HEK293 (cell line): ENCODE measurements at regions not wholly inside any gene's neighbourhood (a gene's known extent, or its start where the extent isn't known, plus 50 kb on each side); places are given as distances from the start of the nearest gene placed in this dataset.

Experiments used
- CTCF ChIA-PET: fragments of 350-600 bp; formaldehyde crosslinking; extraction: SDS; loops from one replicate; lab custom pipeline; 2021; ENCODE audit warnings: antibody characterized with exemption; lab: Yijun Ruan, JAX
- POLR2A ChIA-PET: fragments of 300-600 bp; formaldehyde crosslinking; extraction: SDS; loops from one replicate; lab custom pipeline; 2020; ENCODE audit warnings: antibody characterized with exemption, inconsistent platforms; lab: Yijun Ruan, JAX
- H3K27ac ChIP-seq: fragments of 200-500 bp; sonication (Bioruptor generic); 2 replicates; pipeline ENCODE4 v1.5.1; 2014; ENCODE audit warnings: low read depth, low read length, control low read depth, inconsistent platforms; ENCODE audit errors: extremely low read depth
- H3K36me3 ChIP-seq, 2 experiments: fragments of 200-500 bp in 1 of 2; sonication (Bioruptor generic) in 1 of 2; 1 replicate in 1 of 2; 2 replicates in 1 of 2; pipeline ENCODE4 v1.5.1; 2014 to 2017; ENCODE audit warnings: inconsistent platforms in 2 of 2, low read length in 2 of 2; ENCODE audit not compliant: control insufficient read depth in 2 of 2, insufficient read depth in 1 of 2
- H3K4me1 ChIP-seq: fragments of 200-500 bp; sonication (Bioruptor generic); 2 replicates; pipeline ENCODE4 v1.5.1; 2014; ENCODE audit warnings: mild to moderate bottlenecking, low read length, inconsistent platforms; ENCODE audit not compliant: control insufficient read depth, insufficient read depth
- H3K4me3 ChIP-seq: 2 replicates; pipeline ENCODE4 v1.5.1; 2011; ENCODE audit warnings: low read depth, mild to moderate bottlenecking, control low read depth, low read length, moderate library complexity
- H3K9me3 ChIP-seq: fragments of 200-500 bp; sonication (Bioruptor generic); 2 replicates; pipeline ENCODE4 v1.5.1; 2014; ENCODE audit warnings: low read depth, low read length, inconsistent platforms; ENCODE audit not compliant: control insufficient read depth, insufficient read depth
- CTCF ChIP-seq: fragments of 450-650 bp; formaldehyde crosslinking; IDR thresholded peaks from 2 replicates; pipeline ENCODE4 v1.5.1; 2016; ENCODE audit warnings: missing biosample characterization, missing genetic modification characterization
- GLI2 ChIP-seq: fragments of 450-650 bp; formaldehyde crosslinking; IDR thresholded peaks from 2 replicates; pipeline ENCODE4; 2017; ENCODE audit warnings: missing biosample characterization, missing genetic modification characterization, low read depth, borderline replicate concordance
- GLI4 ChIP-seq: fragments of 450-650 bp; formaldehyde crosslinking; IDR thresholded peaks from 2 replicates; pipeline ENCODE4 v1.5.1; 2016; ENCODE audit warnings: missing biosample characterization, missing genetic modification characterization
- PRDM10 ChIP-seq: fragments of 450-650 bp; formaldehyde crosslinking; IDR thresholded peaks from 2 replicates; pipeline ENCODE4 v1.5.1; 2016; ENCODE audit warnings: missing biosample characterization, missing genetic modification characterization
- RBAK ChIP-seq: fragments of 450-650 bp; formaldehyde crosslinking; IDR thresholded peaks from 2 replicates; pipeline ENCODE4 v1.5.1; 2016; ENCODE audit warnings: missing biosample characterization, missing genetic modification characterization
- ZBTB1 ChIP-seq: fragments of 450-650 bp; formaldehyde crosslinking; IDR thresholded peaks from 2 replicates; pipeline ENCODE4 v1.5.1; 2016; ENCODE audit warnings: missing biosample characterization, missing genetic modification characterization
- ZBTB8A ChIP-seq: fragments of 450-650 bp; formaldehyde crosslinking; IDR thresholded peaks from 2 replicates; pipeline ENCODE4 v1.5.1; 2016; ENCODE audit warnings: missing biosample characterization, missing genetic modification characterization
- ZNF157 ChIP-seq: fragments of 450-650 bp; formaldehyde crosslinking; IDR thresholded peaks from 2 replicates; pipeline ENCODE4 v1.5.1; 2016; ENCODE audit warnings: missing biosample characterization, missing genetic modification characterization
- ZNF174 ChIP-seq: fragments of 450-650 bp; formaldehyde crosslinking; IDR thresholded peaks from 2 replicates; pipeline ENCODE4 v1.5.0; 2017; ENCODE audit warnings: missing biosample characterization, mild to moderate bottlenecking, missing genetic modification characterization
- ZNF19 ChIP-seq: fragments of 450-650 bp; formaldehyde crosslinking; IDR thresholded peaks from 2 replicates; pipeline ENCODE4; 2016; ENCODE audit warnings: missing biosample characterization, missing genetic modification characterization, low read depth
- ZNF221 ChIP-seq: fragments of 450-650 bp; formaldehyde crosslinking; IDR thresholded peaks from 2 replicates; pipeline ENCODE4 v1.5.1; 2017; ENCODE audit warnings: missing biosample characterization, missing genetic modification characterization, borderline replicate concordance
- ZNF274 ChIP-seq, 2 experiments: fragments of 200-500 bp in 1 of 2; fragments of 450-650 bp in 1 of 2; sonication (Bioruptor generic) in 1 of 2; formaldehyde crosslinking in 1 of 2; IDR thresholded peaks; 2 replicates each; pipeline versions ENCODE4 v1.5.1 to v1.6.1; 2014 to 2016; ENCODE audit warnings: borderline replicate concordance in 1 of 2, inconsistent platforms in 1 of 2, low read length in 1 of 2, missing biosample characterization in 1 of 2, missing genetic modification characterization in 1 of 2
- ZNF335 ChIP-seq: fragments of 450-650 bp; formaldehyde crosslinking; conservative IDR thresholded peaks from 2 replicates; pipeline ENCODE4 v1.5.1; 2016; ENCODE audit warnings: missing biosample characterization, missing genetic modification characterization
- ZNF354C ChIP-seq: fragments of 450-650 bp; formaldehyde crosslinking; IDR thresholded peaks from 2 replicates; pipeline ENCODE4 v1.5.1; 2016; ENCODE audit warnings: missing biosample characterization, missing genetic modification characterization, low read depth, borderline replicate concordance
- ZNF629 ChIP-seq: fragments of 450-650 bp; formaldehyde crosslinking; IDR thresholded peaks from 2 replicates; pipeline ENCODE4 v1.5.1; 2017; ENCODE audit warnings: missing biosample characterization, missing genetic modification characterization
- ZNF658 ChIP-seq: fragments of 450-650 bp; formaldehyde crosslinking; IDR thresholded peaks from 2 replicates; pipeline ENCODE4; 2016; ENCODE audit warnings: missing biosample characterization, missing genetic modification characterization
- ZSCAN5A ChIP-seq: fragments of 450-650 bp; formaldehyde crosslinking; IDR thresholded peaks from 2 replicates; pipeline ENCODE4 v1.5.1; 2016; ENCODE audit warnings: missing biosample characterization, missing genetic modification characterization
- ZXDB ChIP-seq: fragments of 450-650 bp; formaldehyde crosslinking; IDR thresholded peaks from 2 replicates; pipeline ENCODE4 v1.5.1; 2016; ENCODE audit warnings: missing biosample characterization, missing genetic modification characterization
- TF ChIP-seq, protein P1 (sequence below): fragments of 450-650 bp; formaldehyde crosslinking; IDR thresholded peaks from 2 replicates; pipeline ENCODE4 v1.5.1; 2017; ENCODE audit warnings: missing biosample characterization, missing genetic modification characterization

- H3K27ac ChIP-seq: no peak overlapping the region
- ChIA-PET CTCF (no interaction called here), POLR2A (no interaction called here)
- no peaks in the 10 kb centered on the region for H3K36me3 ChIP-seq
- no peak for TF ChIP-seq ZNF221
- TF ChIP-seq ZBTB1 (tag by site-specific recombination): no peak
- TF ChIP-seq PRDM10 (tag by site-specific recombination): no peak
- TF ChIP-seq ZNF157 (tag by site-specific recombination): no peak
- no peak for TF ChIP-seq RBAK (tag by site-specific recombination)
- TF ChIP-seq ZNF274 (IDR thresholded peaks at IDR 0.05; ENCODE audit: low read length): no peak
- no peak for TF ChIP-seq ZNF274 (tag by site-specific recombination; IDR thresholded peaks at IDR 0.05; ENCODE audit: borderline replicate concordance)
- no peak for TF ChIP-seq ZNF354C (tag by site-specific recombination)
- TF ChIP-seq, protein P1, sequence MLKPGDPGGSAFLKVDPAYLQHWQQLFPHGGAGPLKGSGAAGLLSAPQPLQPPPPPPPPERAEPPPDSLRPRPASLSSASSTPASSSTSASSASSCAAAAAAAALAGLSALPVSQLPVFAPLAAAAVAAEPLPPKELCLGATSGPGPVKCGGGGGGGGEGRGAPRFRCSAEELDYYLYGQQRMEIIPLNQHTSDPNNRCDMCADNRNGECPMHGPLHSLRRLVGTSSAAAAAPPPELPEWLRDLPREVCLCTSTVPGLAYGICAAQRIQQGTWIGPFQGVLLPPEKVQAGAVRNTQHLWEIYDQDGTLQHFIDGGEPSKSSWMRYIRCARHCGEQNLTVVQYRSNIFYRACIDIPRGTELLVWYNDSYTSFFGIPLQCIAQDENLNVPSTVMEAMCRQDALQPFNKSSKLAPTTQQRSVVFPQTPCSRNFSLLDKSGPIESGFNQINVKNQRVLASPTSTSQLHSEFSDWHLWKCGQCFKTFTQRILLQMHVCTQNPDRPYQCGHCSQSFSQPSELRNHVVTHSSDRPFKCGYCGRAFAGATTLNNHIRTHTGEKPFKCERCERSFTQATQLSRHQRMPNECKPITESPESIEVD (tag by site-specific recombination): no peak
- no peak for TF ChIP-seq ZNF174
- no peak for TF ChIP-seq ZNF629 (tag by site-specific recombination)
- TF ChIP-seq GLI2 (tag by site-specific recombination): no peak
- TF ChIP-seq GLI4: no peak
- TF ChIP-seq ZXDB (tag by site-specific recombination): no peak
- no peak for TF ChIP-seq CTCF (tag by site-specific recombination)
- no peak for TF ChIP-seq ZNF335 (tag by site-specific recombination)
- no peak for TF ChIP-seq ZBTB8A (tag by site-specific recombination)
- no peak for TF ChIP-seq ZNF19 (tag by site-specific recombination)
- TF ChIP-seq ZSCAN5A (tag by site-specific recombination): no peak
- TF ChIP-seq ZNF658 (tag by site-specific recombination): no peak
- TF ChIP-seq, all 188 proteins: peak for 0
- no peaks in the 10 kb centered on the region for H3K4me1 ChIP-seq
- H3K4me3 ChIP-seq: no peak overlapping the region
- no peaks in the 10 kb centered on the region for H3K9me3 ChIP-seq
Measured at GRCh38 chr1:4463631-4464030, 190.8 kb upstream of the AJAP1 start.
